BE2C (cell line): ENCODE measurements at regions not wholly inside any gene's neighbourhood (a gene's known extent, or its start where the extent isn't known, plus 50 kb on each side); places are given as distances from the start of the nearest gene placed in this dataset.

Experiments used
- DNase-seq: peaks from one replicate; pipeline ENCODE4 v3.0.0-alpha.2; 2020
- H3K27me3 ChIP-seq: fragments of 250-450 bp; sonication (Bioruptor Pico); 2 replicates; pipeline ENCODE4 v1.5.1; 2020; ENCODE audit warnings: mild to moderate bottlenecking
- H3K36me3 ChIP-seq: fragments of 250-450 bp; sonication (Bioruptor Pico); 2 replicates; pipeline ENCODE4 v1.5.1; 2020; ENCODE audit warnings: mild to moderate bottlenecking
- H3K4me1 ChIP-seq: fragments of 250-450 bp; sonication (Bioruptor Pico); 2 replicates; pipeline ENCODE4 v1.5.1; 2020
- H3K4me3 ChIP-seq: 2 replicates; pipeline ENCODE4 v1.5.1; 2011; ENCODE audit warnings: low read depth, low read length
- H3K9me3 ChIP-seq: fragments of 250-450 bp; sonication (Bioruptor Pico); 2 replicates; pipeline ENCODE4 v1.5.1; 2020
- CTCF ChIP-seq: IDR thresholded peaks from 2 replicates; pipeline ENCODE4 v1.5.1; 2012; ENCODE audit warnings: mild to moderate bottlenecking, low read depth, low read length

GRCh38 chr1:163761898-163762297 lies 440.1 kb downstream of the NUF2 start:
- Histone ChIP-seq H3K27me3 (no peaks in the 10 kb centered on the region), H3K9me3 (no peaks in the 10 kb centered on the region), H3K4me3 (no peak overlapping the region), H3K4me1 (no peaks in the 10 kb centered on the region), H3K36me3 (no peaks in the 10 kb centered on the region)
- no peak for DNase-seq
- no peak for TF ChIP-seq CTCF

GRCh38 chr1:163766257-163766918 lies 444.6 kb downstream of the NUF2 start:
- no peak overlapping the region for H3K4me3 ChIP-seq
- H3K36me3 ChIP-seq: no peaks in the 10 kb centered on the region
- H3K9me3 ChIP-seq: no peaks in the 10 kb centered on the region
- no peak for DNase-seq
- no peaks in the 10 kb centered on the region for H3K4me1 ChIP-seq
- TF ChIP-seq CTCF: no peak
- H3K27me3 ChIP-seq: no peaks in the 10 kb centered on the region

- DNase-seq: no peak
- no peak for TF ChIP-seq CTCF
- H3K4me1 ChIP-seq: no peaks in the 10 kb centered on the region
Observed at GRCh38 chr1:163768576-163768975, 446.8 kb downstream of the NUF2 start.

GRCh38 chr1:163770265-163770664 lies 448.5 kb downstream of the NUF2 start:
- H3K9me3 ChIP-seq: no peaks in the 10 kb centered on the region
- DNase-seq: no peak
- TF ChIP-seq CTCF: no peak

More at GRCh38 chr1:163768576-163768975, 446.8 kb downstream of the NUF2 start:
- H3K4me3 ChIP-seq: no peak overlapping the region
- no peaks in the 10 kb centered on the region for H3K36me3 ChIP-seq
- no peaks in the 10 kb centered on the region for H3K9me3 ChIP-seq
- no peaks in the 10 kb centered on the region for H3K27me3 ChIP-seq

GRCh38 chr1:163771637-163772036 lies 449.9 kb downstream of the NUF2 start:
- Histone ChIP-seq H3K36me3 (no peaks in the 10 kb centered on the region), H3K27me3 (no peaks in the 10 kb centered on the region), H3K9me3 (no peaks in the 10 kb centered on the region), H3K4me3 (no peak overlapping the region), H3K4me1 (no peaks in the 10 kb centered on the region)
- TF ChIP-seq CTCF: no peak
- no peak for DNase-seq

More at GRCh38 chr1:163770265-163770664, 448.5 kb downstream of the NUF2 start:
- no peaks in the 10 kb centered on the region for H3K4me1 ChIP-seq
- no peaks in the 10 kb centered on the region for H3K27me3 ChIP-seq
- no peaks in the 10 kb centered on the region for H3K36me3 ChIP-seq
- no peak overlapping the region for H3K4me3 ChIP-seq

- TF ChIP-seq CTCF: no peak
- Histone ChIP-seq H3K4me3 (no peak overlapping the region), H3K36me3 (no peaks in the 10 kb centered on the region), H3K4me1 (no peaks in the 10 kb centered on the region), H3K9me3 (no peaks in the 10 kb centered on the region), H3K27me3 (no peaks in the 10 kb centered on the region)
- DNase-seq: no peak
Observed at GRCh38 chr1:163772246-163772645, 450.5 kb downstream of the NUF2 start.
